OCI-LY1 (cell line): ENCODE measurements at regions not wholly inside any gene's neighbourhood (a gene's known extent, or its start where the extent isn't known, plus 50 kb on each side); places are given as distances from the start of the nearest gene placed in this dataset.
A peak's percentile ranks its signal among the peaks of the same experiment; 100 is the strongest.
"Not testable (repeated sequence)": the region's sequence is repeated elsewhere in the genome, so short reads cannot be mapped to it uniquely, and the experiment has no call there.

ENCODE experiments used
- H2AFZ ChIP-seq: fragments of 200-600 bp; sonication (generic), shearing (Covaris generic); 2 replicates; pipeline ENCODE4 v1.6.0; 2014; ENCODE audit warnings: antibody characterized with exemption, mild to moderate bottlenecking, low read length
- H3F3A ChIP-seq: fragments of 200-600 bp; sonication (generic), shearing (Covaris generic); 2 replicates; pipeline ENCODE4 v1.6.0; 2014; ENCODE audit warnings: mild to moderate bottlenecking, antibody characterized with exemption, low read length, moderate library complexity; ENCODE audit not compliant: insufficient read depth
- H3K27ac ChIP-seq: fragments of 200-600 bp; sonication (generic); 2 replicates; pipeline ENCODE4 v1.5.1; 2014; ENCODE audit warnings: low read length, mixed run types, mild to moderate bottlenecking, low read depth; ENCODE audit not compliant: poor library complexity, severe bottlenecking
- H3K27me3 ChIP-seq: fragments of 200-600 bp; sonication (generic); 2 replicates; pipeline ENCODE4 v1.6.0; 2014; ENCODE audit warnings: antibody characterized with exemption, mild to moderate bottlenecking, low read length, moderate library complexity; ENCODE audit not compliant: insufficient read depth
- H3K36me3 ChIP-seq: fragments of 200-600 bp; sonication (generic); 2 replicates; pipeline ENCODE4 v1.6.1; 2014; ENCODE audit warnings: mild to moderate bottlenecking, antibody characterized with exemption, low read length, moderate library complexity, mixed read lengths; ENCODE audit not compliant: insufficient read depth
- H3K4me1 ChIP-seq: fragments of 200-600 bp; sonication (generic); 2 replicates; pipeline ENCODE4 v1.5.1; 2014; ENCODE audit warnings: mild to moderate bottlenecking, low read length, moderate library complexity; ENCODE audit not compliant: insufficient read depth, severe bottlenecking
- H3K4me2 ChIP-seq: fragments of 200-600 bp; sonication (generic), shearing (Covaris generic); 2 replicates; pipeline ENCODE4 v1.6.1; 2014; ENCODE audit warnings: low read length
- H3K4me3 ChIP-seq: fragments of 200-600 bp; sonication (generic); 2 replicates; pipeline ENCODE4 v1.5.1; 2014; ENCODE audit warnings: low read length, low read depth, mild to moderate bottlenecking, mixed read lengths; ENCODE audit not compliant: poor library complexity, severe bottlenecking
- H3K79me2 ChIP-seq: fragments of 200-600 bp; shearing (Covaris generic); 2 replicates; pipeline ENCODE4 v1.6.1; 2016; ENCODE audit warnings: mixed run types, low read length, mixed read lengths; ENCODE audit not compliant: insufficient read depth
- H3K9ac ChIP-seq: fragments of 200-600 bp; sonication (generic), shearing (Covaris generic); 2 replicates; pipeline ENCODE4 v1.6.1; 2014; ENCODE audit warnings: mild to moderate bottlenecking, low read length, mixed read lengths
- H3K9me2 ChIP-seq: fragments of 200-600 bp; sonication (generic), shearing (Covaris generic); 2 replicates; pipeline ENCODE4 v1.6.1; 2014; ENCODE audit warnings: low read depth, mild to moderate bottlenecking, low read length, mixed read lengths
- H3K9me3 ChIP-seq: fragments of 200-600 bp; shearing (Covaris generic); 2 replicates; pipeline ENCODE4 v1.6.1; 2014; ENCODE audit warnings: low read length, mixed read lengths
- H4K20me1 ChIP-seq: fragments of 200-600 bp; sonication (generic), shearing (Covaris generic); 2 replicates; pipeline ENCODE4 v1.6.0; 2016; ENCODE audit warnings: mild to moderate bottlenecking, low read length; ENCODE audit not compliant: insufficient read depth

- not testable (repeated sequence) for H3K36me3 ChIP-seq, H2AFZ ChIP-seq, H3K27me3 ChIP-seq, H3K9me3 ChIP-seq, H3K79me2 ChIP-seq, H3K9me2 ChIP-seq, H3K4me3 ChIP-seq, H3F3A ChIP-seq, H3K4me1 ChIP-seq, H3K4me2 ChIP-seq, H3K9ac ChIP-seq, H4K20me1 ChIP-seq
- H3K27ac ChIP-seq = peak overlapping the region; percentile 49
Observed at GRCh38 chr21:6126976-6127732, 4394.2 kb upstream of the TPTE start.

- not testable (repeated sequence) for H3K4me3 ChIP-seq, H3K4me2 ChIP-seq, H3K9me2 ChIP-seq, H3K27ac ChIP-seq, H2AFZ ChIP-seq, H3K9ac ChIP-seq, H4K20me1 ChIP-seq, H3K79me2 ChIP-seq, H3K36me3 ChIP-seq, H3K4me1 ChIP-seq, H3K9me3 ChIP-seq, H3K27me3 ChIP-seq, H3F3A ChIP-seq
Observed at GRCh38 chr21:6130734-6131133, 4390.6 kb upstream of the TPTE start.

GRCh38 chr21:6133373-6133772 is 4388.0 kb upstream of the TPTE start:
- H3K9ac ChIP-seq, H3K9me3 ChIP-seq, H3K4me1 ChIP-seq, H3K27me3 ChIP-seq, H3K4me2 ChIP-seq, H4K20me1 ChIP-seq, H3K9me2 ChIP-seq, H3K79me2 ChIP-seq, H3K36me3 ChIP-seq, H3F3A ChIP-seq, H3K4me3 ChIP-seq, H3K27ac ChIP-seq, H2AFZ ChIP-seq: not testable (repeated sequence)

GRCh38 chr21:6133852-6134630 is 4387.3 kb upstream of the TPTE start:
- H3K9me3 ChIP-seq, H3K36me3 ChIP-seq, H3K9ac ChIP-seq, H4K20me1 ChIP-seq, H3K27ac ChIP-seq, H3F3A ChIP-seq, H3K4me2 ChIP-seq, H3K27me3 ChIP-seq, H3K79me2 ChIP-seq, H3K4me1 ChIP-seq, H2AFZ ChIP-seq, H3K4me3 ChIP-seq, H3K9me2 ChIP-seq: not testable (repeated sequence)

GRCh38 chr21:6136732-6137131 is 4384.7 kb upstream of the TPTE start:
- not testable (repeated sequence) for H3K79me2 ChIP-seq, H3K9ac ChIP-seq, H4K20me1 ChIP-seq, H2AFZ ChIP-seq, H3K27ac ChIP-seq, H3K4me3 ChIP-seq, H3K4me1 ChIP-seq, H3K4me2 ChIP-seq, H3K36me3 ChIP-seq, H3K27me3 ChIP-seq, H3K9me3 ChIP-seq, H3K9me2 ChIP-seq, H3F3A ChIP-seq

GRCh38 chr21:6138244-6139136 is 4382.9 kb upstream of the TPTE start:
- H4K20me1 ChIP-seq, H3K36me3 ChIP-seq, H3K9me2 ChIP-seq, H2AFZ ChIP-seq, H3K79me2 ChIP-seq, H3K9ac ChIP-seq, H3K27me3 ChIP-seq, H3K9me3 ChIP-seq, H3K4me1 ChIP-seq, H3K4me2 ChIP-seq, H3K27ac ChIP-seq, H3F3A ChIP-seq, H3K4me3 ChIP-seq: not testable (repeated sequence)

GRCh38 chr21:6139331-6139730 is 4382.1 kb upstream of the TPTE start:
- H3K9ac ChIP-seq, H3K36me3 ChIP-seq, H2AFZ ChIP-seq, H3K4me3 ChIP-seq, H3K27ac ChIP-seq, H3K27me3 ChIP-seq, H3K9me3 ChIP-seq, H3K4me1 ChIP-seq, H3F3A ChIP-seq, H3K4me2 ChIP-seq, H4K20me1 ChIP-seq, H3K79me2 ChIP-seq, H3K9me2 ChIP-seq: not testable (repeated sequence)
